NOMO-1 treated with DMSO at 0.1 percent for 48 hours (cell line): ENCODE measurements at regions not wholly inside any gene's neighbourhood (a gene's known extent, or its start where the extent isn't known, plus 50 kb on each side); places are given as distances from the start of the nearest gene placed in this dataset.

Experiments
- DNase-seq: peaks from one replicate; lab custom pipeline; 2025; ENCODE audit not compliant: unreplicated experiment; lab: John Stamatoyannopoulos, UW

DNA sequence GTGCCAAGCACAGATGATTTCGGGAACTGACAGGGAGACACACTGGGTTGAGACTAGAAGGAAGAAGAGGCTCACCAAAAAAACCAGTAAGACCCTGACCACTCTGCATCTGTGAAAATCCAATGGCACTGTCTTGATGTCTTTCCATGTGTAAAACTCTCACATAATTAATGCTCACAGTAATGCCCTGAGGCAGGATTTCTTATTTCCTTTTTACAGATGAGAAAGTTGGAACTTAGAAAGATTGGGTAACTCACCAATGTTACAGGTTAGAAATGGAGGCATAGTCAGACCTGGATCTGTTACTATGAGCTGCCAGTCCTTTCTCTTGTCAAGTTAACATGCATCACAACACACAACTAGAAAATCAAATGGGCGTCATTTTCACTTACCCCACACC is 151.0 kb upstream of the MCHR2 start:
- DNase-seq, result no peak

- no peak for DNase-seq
Observed at GRCh38 chr6:100138346-100139022, 144.5 kb upstream of the MCHR2 start.

- no peak for DNase-seq
Observed at GRCh38 chr6:100137759-100138158, 143.7 kb upstream of the MCHR2 start.

GRCh38 chr6:100136590-100136989 is 142.6 kb upstream of the MCHR2 start:
- DNase-seq, result no peak

DNA sequence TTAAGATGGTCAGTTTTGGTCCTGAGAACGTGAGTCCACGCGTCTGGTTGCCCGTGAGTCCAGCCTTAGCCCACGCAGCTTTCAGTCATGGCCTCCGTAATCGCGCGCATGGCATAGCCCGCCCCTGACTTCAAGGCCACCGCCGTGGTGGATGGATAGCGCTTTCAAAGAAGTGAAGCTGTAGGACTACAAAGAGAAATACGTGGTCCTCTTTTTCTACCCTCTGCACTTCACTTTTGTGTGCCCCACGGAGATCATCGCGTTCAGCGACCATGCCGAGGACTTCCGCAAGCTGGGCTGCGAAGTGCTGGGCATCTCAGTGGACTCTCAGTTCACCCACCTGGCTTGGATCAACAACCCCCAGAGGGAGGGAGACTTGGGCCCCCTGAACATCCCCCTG is 142.0 kb upstream of the MCHR2 start:
- no peak for DNase-seq

DNA sequence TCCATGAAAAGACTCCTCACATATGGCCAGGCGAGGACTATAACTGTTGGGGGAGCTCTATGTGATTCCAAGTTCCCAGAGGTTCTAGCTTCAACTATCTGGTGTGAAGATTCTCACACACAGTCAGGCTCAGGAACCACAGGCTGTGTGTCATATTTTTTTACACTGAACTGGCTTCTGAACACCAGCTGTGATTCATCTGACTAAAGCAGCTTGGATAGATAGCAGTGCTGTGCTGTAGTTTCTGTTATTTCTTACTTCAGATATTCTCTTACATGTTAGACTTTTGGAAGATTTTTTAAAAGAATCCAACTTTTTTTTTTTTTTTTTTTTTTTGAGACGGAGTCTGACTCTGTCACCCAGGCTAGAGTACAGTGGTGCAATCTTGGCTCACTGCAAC is 140.7 kb upstream of the MCHR2 start:
- no peak for DNase-seq

DNA sequence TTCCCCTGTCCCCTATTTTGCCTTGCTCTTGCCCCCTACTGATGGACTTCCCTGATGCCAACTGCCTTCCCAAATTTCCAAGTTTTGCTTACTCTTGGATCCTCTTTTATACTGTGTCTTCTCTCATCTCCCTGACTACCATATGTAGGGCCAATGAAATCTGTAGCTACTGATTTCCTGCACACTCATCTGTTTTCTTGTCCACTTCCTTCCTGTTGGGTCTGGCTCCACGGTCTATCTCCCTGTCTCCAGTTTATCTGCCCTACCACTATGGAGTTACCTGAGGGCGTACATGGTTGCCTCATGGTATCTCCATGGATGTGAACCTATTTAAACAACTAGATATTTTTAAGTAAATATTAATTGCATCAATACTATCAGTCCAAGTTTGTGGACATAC is 140.3 kb upstream of the MCHR2 start:
- DNase-seq, result no peak

DNA sequence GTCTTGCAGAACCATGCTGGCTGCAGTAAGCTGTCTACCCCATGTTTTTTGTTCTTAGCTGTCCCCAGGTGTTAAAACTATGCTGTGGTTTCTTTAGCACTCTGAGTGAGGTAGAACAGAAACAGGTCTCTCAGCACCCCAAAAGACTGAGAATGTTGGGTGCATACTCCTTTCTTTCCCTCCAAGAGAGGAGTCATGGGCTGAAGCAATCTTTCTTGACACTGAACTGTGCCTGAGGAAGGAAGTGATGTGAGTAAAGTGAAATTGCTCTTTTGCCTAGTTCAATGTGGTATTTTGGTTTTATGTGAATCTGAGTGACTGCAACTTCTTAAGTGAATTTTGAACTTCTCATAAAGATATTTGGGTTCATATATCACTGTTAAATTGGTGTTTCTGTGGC is 138.0 kb upstream of the MCHR2 start:
- no peak for DNase-seq

DNA sequence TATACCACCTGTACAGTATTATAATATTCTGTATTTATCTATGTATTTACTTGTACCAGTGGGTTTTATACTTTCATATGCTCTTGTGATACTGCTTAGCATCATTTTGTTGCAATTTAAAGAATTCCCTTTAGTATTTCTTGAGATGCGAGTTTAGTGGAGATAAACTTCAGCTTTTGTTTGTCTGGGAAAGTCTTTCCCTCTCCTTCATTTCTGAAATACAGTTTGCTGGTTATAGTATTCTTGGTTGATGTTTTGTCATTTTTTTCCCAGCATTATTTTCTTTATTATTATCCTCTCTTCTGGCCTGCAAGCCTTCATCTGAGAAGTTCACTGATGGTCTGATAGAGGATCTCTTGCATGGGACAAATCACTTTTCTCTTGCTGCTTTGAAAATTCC is 136.6 kb upstream of the MCHR2 start:
- DNase-seq, result no peak

DNA sequence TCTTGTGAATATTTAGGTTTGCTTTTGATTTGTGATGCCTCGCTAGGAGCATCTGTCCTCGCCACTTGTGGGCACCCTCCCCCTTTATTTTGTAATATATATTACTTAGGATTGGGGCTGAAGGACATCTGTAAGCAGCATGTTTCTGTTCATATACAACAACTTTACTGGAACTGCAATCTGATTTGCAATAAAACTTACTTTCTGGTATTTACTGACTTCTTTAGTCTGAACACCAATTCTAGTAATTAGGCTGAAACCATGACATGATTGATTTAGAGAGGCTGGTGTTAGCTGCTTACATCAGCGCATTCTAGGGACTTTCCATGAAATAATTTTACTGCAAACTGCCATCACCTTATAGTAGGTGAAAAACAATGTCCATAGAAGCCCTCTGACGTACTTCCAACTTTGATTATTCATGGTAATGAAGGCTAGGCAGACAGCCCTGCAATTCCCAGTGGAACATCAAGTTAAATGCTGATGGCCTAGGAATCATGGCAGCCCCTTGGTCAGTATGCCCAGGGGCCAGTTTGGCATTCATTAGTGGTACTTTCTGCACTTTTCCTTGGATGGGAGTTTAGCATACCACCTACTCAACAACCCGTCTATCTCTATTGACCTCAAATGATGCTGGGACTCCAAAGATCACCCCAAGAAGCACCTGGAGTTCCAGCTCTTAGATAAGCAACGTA is 132.9 kb upstream of the MCHR2 start:
- DNase-seq, result no peak

GRCh38 chr6:100121854-100122609 is 128.0 kb upstream of the MCHR2 start:
- no peak for DNase-seq

DNA sequence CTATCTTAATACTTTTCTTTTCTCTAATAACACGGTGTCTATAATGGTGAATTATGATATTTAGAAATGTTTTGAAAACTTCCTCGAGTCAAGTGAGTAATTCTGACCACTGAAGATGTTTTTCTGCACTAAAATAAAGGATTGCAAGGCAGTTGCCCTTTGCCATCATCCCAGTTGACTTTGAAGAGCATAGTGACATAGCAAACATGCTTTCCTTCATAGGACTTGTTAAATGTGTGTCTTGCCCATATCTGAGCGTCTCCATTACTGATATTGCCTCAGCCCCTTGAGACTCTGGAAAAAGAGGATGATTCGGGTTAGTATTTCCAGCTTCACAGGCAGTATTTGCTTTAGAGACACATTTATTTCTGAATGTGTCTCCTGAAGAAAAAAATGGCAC is 125.2 kb upstream of the MCHR2 start:
- DNase-seq, result no peak

GRCh38 chr6:100118301-100118700 is 124.3 kb upstream of the MCHR2 start:
- no peak for DNase-seq

DNA sequence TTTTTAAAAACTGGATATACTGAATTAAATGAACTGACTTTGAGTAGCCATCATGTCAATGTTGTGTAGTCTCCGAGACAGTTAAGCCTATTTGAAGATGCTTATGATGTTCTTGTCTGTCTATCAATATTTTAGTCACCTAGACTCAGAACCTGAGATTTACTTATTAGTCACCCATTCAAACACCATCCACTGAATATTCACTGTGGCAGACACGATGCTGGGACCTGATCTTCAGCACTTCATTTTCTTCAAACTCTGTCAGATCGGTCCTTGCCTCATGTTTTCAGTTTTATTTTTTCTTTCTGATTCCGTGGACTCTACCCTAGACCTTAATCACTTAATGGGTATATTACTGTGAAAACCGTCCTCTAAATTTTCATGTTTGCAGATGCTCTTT is 123.7 kb upstream of the MCHR2 start:
- DNase-seq, result no peak

- DNase-seq, result peak; percentile 62
Observed at GRCh38 chr6:100116411-100117194, 122.6 kb upstream of the MCHR2 start.

DNA sequence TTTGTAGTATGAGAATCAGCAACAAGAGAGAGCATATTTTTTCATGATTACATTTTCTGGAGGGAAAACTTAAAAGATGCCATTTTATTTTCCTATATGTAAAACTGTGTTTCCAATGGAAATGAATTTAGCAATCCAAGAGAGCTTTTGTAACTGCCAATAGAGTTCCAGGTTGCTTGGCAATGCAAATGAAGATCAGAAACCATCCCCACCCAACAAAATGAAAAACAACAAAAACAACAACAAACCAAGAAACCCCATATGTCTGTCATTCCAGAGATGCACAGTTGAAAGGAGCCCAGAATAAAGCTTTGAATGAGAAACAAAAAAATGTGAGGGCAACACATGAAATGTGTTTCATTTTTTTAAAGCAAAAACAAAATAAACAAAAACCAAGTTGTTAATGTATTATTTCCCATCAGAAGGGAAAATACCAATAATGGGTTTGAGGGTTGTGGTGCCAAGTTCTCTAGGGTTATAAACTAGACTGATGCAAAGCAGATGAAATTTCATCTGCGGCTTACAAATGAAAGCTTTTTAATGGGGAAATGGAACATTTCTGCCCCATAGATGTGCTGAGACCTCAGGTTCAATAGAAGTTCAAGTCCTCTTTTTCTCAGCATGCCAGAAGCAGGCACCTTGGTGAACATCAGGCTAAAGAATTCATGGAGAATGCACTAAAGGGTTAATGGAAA is 121.5 kb upstream of the MCHR2 start:
- DNase-seq, result no peak

DNA sequence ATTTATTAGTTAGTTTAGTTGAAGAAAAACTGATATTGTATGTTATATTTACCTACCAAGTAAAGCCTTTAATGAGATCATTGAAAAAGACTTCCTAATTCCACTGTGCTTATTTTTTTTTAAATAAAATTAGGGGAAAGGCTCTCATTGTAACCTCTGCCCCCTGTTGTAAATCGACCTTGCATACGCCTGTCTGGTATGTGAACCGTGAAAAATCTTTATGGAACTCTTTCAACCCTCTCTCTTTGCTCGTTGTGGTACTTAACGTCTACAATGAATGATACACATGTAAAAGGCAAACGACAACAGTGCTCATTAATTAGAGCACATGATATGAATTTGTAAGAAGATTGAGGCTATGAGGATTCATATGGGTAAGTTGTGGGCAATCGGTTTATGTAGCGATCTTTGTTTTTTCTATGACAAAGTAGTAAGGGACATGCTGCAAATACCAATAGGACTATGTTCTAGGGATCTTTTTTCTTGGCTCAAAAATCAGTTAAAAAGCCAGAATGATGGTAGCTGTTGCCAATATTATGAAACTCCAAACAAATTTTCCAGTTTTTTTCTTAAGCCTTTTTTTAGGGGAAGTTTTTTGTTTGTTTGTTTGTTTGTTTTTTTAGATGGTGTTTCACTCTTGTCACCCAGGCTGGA is 119.0 kb upstream of the MCHR2 start:
- DNase-seq, result no peak

DNA sequence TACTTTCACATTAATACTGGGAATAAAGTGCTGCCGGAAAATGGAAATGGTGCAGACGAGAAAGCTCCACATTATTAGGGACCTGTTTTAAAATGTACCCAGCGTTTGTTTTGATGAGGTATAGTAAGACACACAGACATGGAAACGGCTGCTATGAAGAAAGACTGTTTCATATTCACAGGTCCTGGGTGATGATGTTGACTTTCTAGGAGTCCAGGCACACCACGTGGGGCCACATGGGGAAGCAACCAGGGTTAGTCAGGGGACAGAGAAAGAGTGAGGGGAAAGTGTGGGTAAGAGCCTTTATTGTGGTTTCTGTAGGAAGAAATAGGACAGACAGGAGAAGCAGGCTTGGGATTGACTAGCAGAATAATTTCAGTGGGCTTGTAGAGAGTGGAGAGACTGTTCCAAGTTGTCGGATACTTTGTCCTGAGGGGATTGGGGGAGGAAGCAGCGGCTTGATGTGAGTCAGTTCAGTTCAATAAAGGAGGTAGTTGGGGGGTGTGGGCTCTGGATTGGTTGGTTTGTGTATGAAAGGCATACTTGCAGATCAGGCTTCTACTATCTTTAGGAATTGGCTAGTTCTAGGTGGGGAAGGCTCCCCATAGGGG is 112.0 kb upstream of the MCHR2 start:
- DNase-seq, result no peak

DNA sequence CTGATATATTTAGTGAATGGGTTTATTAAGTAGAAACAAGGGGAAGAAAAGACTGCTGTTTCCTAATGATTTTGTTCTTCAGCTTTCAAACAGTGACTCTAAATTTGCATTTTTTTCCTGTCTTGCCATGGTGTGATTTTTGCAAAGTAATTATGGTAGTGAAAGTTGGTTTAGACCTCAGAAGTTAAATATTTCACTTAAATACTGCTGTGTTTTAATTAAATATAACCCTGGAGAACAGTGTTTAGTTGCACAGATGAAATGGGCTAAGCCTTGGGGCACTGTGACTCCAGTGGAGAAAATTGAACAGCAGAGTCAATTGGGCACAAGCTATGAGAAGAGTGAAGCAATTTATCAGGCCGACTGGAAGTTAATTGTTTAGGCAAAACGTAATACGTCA is 111.1 kb upstream of the MCHR2 start:
- DNase-seq, result no peak

- no peak for DNase-seq
Observed at GRCh38 chr6:100103931-100104330, 109.9 kb upstream of the MCHR2 start.
